ENCODE measurements at regions not wholly inside any gene's neighbourhood (a gene's known extent, or its start where the extent isn't known, plus 50 kb on each side); places are given as distances from the start of the nearest gene placed in this dataset.

DNA sequence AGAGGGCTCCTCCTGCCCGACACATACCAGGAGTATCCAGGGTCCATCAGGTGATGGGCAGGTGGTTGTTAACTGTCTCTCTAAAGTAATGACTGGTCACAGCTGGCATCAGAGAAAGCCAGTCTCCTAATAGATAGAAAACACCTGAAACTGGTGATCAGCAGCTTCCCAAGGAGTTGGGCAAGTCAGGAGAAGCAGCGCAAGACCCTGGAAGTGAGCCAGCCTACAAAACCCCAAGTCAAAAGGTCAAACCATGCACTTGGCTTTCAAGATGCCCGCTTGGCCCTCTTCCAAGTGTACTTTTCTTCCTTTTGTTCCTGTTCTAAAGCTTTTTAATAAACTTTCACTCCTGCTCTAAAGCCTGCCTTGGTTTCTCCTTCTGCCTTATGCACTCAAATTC lies 815.2 kb downstream of the DCDC2C start:
- Mint-ChIP-seq H3K27me3 (no peaks in the 10 kb centered on the region), H3K27ac (no peak overlapping the region), H3K4me1 (no peaks in the 10 kb centered on the region), H3K4me3 (no peak overlapping the region), H3K9me3 (peaks cover 1 to 30% (median 6%) of the 10 kb centered on the region in 7 donors), H3K36me3 (no peaks in the 10 kb centered on the region)
- Histone ChIP-seq H3K4me3 (ENCODE audit: low read depth, low read length) (no peak overlapping the region), H3K27ac (ENCODE audit: insufficient read depth, low read length, poor library complexity, severe bottlenecking) (no peak overlapping the region), H3K9me3 (ENCODE audit: control insufficient read depth in 2 of 2, low read length in 2 of 2) (peaks cover 2 to 16% of the 10 kb centered on the region in 2 experiments), H3K36me3 (ENCODE audit: control insufficient read depth, insufficient read depth, low read length) (no peaks in the 10 kb centered on the region), H3K27me3 (ENCODE audit: control insufficient read depth, insufficient read depth, low read length) (no peaks in the 10 kb centered on the region), H3K4me1 (ENCODE audit: control insufficient read depth, insufficient read depth, low read length, poor library complexity, severe bottlenecking) (no peaks in the 10 kb centered on the region)
- ATAC-seq (ENCODE audit: low read depth in 2 of 2) = no peak
- no peak for DNase-seq

DNA sequence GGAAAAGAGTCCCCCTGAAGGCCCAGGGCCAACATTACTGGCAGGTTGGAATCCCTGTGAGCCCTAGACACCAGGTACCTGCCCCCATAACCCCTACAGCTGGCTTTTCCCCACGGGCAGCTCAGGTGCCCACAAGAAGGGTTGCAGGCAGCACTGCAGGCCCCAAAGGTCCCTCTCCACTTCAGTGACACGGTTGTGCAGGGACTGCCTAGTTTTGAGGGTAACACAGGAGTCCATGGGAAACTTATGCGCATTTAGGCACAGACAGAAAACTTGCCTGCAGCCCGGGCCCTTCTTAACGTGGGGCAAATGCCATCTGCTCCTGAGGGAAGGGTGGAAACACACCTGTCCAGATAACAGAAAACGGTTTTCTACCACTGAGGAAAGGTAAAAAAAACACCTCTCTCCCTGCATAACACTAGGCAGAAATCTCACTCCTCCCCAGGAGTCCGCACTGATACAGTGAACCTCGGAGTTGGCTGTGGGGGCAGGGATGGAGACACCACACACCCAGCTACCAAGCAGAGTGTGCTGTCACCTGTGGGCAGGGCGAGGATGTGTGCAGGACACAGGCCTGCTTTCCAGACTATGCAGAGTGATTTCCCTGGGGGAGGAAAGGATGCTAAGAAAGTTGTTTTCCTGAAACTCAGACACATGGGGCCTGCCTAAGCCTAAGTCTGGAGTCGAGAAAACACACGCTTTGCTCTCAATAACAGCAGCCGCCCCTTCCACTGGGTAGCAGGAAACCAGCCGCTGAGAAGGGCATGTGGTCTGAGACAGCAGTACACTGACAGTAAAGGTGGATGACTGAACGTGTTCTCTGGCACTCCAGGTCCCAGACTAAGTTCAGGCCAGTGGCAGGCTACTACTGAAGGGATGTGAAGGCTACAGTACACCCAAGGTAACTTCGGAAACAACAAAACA lies 819.4 kb downstream of the DCDC2C start:
- no peaks in the 10 kb centered on the region for H3K36me3 Mint-ChIP-seq
- H3K9me3 Mint-ChIP-seq = peaks cover 0 to 20% (median 2%) of the 10 kb centered on the region in 7 donors
- no peaks in the 10 kb centered on the region for H3K4me1 Mint-ChIP-seq
- Histone ChIP-seq H3K27ac (ENCODE audit: insufficient read depth, low read length, poor library complexity, severe bottlenecking) (no peak overlapping the region), H3K36me3 (ENCODE audit: control insufficient read depth, insufficient read depth, low read length) (no peaks in the 10 kb centered on the region), H3K27me3 (ENCODE audit: control insufficient read depth, insufficient read depth, low read length) (no peaks in the 10 kb centered on the region), H3K4me1 (ENCODE audit: control insufficient read depth, insufficient read depth, low read length, poor library complexity, severe bottlenecking) (no peaks in the 10 kb centered on the region), H3K4me3 (ENCODE audit: low read depth, low read length) (no peak overlapping the region), H3K9me3 (ENCODE audit: control insufficient read depth in 2 of 2, low read length in 2 of 2) (peaks cover 0 to 12% of the 10 kb centered on the region in 2 experiments)
- H3K4me3 Mint-ChIP-seq = no peak overlapping the region
- no peaks in the 10 kb centered on the region for H3K27me3 Mint-ChIP-seq
- H3K27ac Mint-ChIP-seq = no peak overlapping the region
- ATAC-seq (ENCODE audit: low read depth in 2 of 2) (no peak), DNase-seq (no peak)

DNA sequence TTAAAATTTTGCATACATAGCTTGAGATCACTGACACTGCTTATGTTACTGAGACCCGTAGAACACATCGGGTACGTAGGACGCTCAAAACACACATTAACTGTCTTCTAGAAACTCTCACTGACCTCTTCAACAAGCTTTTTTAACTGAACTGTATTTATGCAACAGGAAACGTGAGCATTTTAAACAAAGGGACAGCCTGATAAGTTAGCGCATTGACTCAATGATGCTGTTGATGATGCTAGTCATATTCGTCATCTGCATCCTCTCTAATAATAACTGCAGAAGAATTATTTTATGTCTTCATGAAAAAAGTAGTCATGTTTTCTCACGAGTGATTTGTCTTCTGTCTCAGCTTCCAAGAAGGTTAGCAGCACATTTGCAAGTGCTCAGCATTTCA lies 824.0 kb downstream of the DCDC2C start:
- peaks cover 0 to 13% (median 2%) of the 10 kb centered on the region in 7 donors for H3K9me3 Mint-ChIP-seq
- no peaks in the 10 kb centered on the region for H3K36me3 Mint-ChIP-seq
- Histone ChIP-seq H3K4me3 (ENCODE audit: low read depth, low read length) (no peak overlapping the region), H3K27me3 (ENCODE audit: control insufficient read depth, insufficient read depth, low read length) (no peaks in the 10 kb centered on the region), H3K9me3 (ENCODE audit: control insufficient read depth in 2 of 2, low read length in 2 of 2) (peaks cover 0 to 11% of the 10 kb centered on the region in 2 experiments), H3K36me3 (ENCODE audit: control insufficient read depth, insufficient read depth, low read length) (no peaks in the 10 kb centered on the region), H3K27ac (ENCODE audit: insufficient read depth, low read length, poor library complexity, severe bottlenecking) (no peak overlapping the region), H3K4me1 (ENCODE audit: control insufficient read depth, insufficient read depth, low read length, poor library complexity, severe bottlenecking) (no peaks in the 10 kb centered on the region)
- no peak overlapping the region for H3K4me3 Mint-ChIP-seq
- H3K27ac Mint-ChIP-seq = no peak overlapping the region
- no peaks in the 10 kb centered on the region for H3K4me1 Mint-ChIP-seq
- H3K27me3 Mint-ChIP-seq = no peaks in the 10 kb centered on the region
- ATAC-seq (ENCODE audit: low read depth in 2 of 2) (no peak), DNase-seq (no peak)

DNA sequence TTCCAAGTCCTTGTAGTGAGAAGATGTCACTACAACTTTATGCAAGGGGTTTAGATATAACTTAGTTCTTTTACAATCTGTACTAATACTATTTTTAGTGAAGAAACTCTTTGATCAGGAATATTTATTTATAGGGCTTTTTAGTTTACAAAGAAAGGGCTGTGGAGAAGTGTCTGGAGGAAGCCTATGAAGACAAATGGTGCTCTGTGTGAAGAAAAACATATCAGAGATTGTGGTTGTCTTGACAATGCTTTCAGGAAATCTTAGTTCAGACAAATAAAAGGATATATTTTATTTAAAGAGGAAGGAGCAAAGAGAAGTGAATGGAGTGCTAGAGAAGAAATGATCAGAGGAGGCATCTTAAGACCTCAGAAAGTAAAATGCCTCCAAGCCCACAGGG lies 824.9 kb downstream of the DCDC2C start:
- ATAC-seq (ENCODE audit: low read depth in 2 of 2) = no peak
- H3K27me3 Mint-ChIP-seq = no peaks in the 10 kb centered on the region
- no peak for DNase-seq
- H3K9me3 Mint-ChIP-seq = peaks cover 0 to 11% (median 2%) of the 10 kb centered on the region in 7 donors
- Histone ChIP-seq H3K4me3 (ENCODE audit: low read depth, low read length) (no peak overlapping the region), H3K27ac (ENCODE audit: insufficient read depth, low read length, poor library complexity, severe bottlenecking) (no peak overlapping the region), H3K4me1 (ENCODE audit: control insufficient read depth, insufficient read depth, low read length, poor library complexity, severe bottlenecking) (no peaks in the 10 kb centered on the region), H3K36me3 (ENCODE audit: control insufficient read depth, insufficient read depth, low read length) (no peaks in the 10 kb centered on the region), H3K9me3 (ENCODE audit: control insufficient read depth in 2 of 2, low read length in 2 of 2) (peaks cover 0 to 2% of the 10 kb centered on the region in 2 experiments), H3K27me3 (ENCODE audit: control insufficient read depth, insufficient read depth, low read length) (no peaks in the 10 kb centered on the region)
- H3K36me3 Mint-ChIP-seq = no peaks in the 10 kb centered on the region
- no peak overlapping the region for H3K27ac Mint-ChIP-seq
- H3K4me1 Mint-ChIP-seq = no peaks in the 10 kb centered on the region
- H3K4me3 Mint-ChIP-seq = no peak overlapping the region

DNA sequence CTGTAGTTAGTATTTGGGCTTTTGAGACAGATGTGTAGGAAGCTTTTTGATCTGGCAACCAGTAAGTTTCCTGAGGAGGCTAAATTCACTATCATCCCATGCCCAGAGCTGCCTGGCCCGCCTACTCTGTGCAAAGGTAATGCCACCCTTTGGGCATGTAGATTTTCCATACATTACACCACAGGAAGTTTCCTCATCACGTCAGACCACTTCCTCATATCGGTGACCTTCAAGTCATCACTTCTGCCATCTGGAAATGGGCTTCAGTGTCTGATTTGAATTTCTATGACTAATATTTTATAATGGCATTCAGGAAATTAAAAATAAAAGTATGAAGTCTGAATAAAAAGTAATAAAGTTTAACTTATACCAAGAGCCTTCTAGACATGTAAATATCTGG lies 825.4 kb downstream of the DCDC2C start:
- no peak overlapping the region for H3K27ac Mint-ChIP-seq
- peaks cover 0 to 11% (median 2%) of the 10 kb centered on the region in 7 donors for H3K9me3 Mint-ChIP-seq
- H3K27me3 ChIP-seq (ENCODE audit: control insufficient read depth, insufficient read depth, low read length) = no peaks in the 10 kb centered on the region
- H3K36me3 ChIP-seq (ENCODE audit: control insufficient read depth, insufficient read depth, low read length) = no peaks in the 10 kb centered on the region
- no peak overlapping the region for H3K4me3 ChIP-seq (ENCODE audit: low read depth, low read length)
- no peaks in the 10 kb centered on the region for H3K27me3 Mint-ChIP-seq
- H3K4me3 Mint-ChIP-seq = no peak overlapping the region
- no peak for DNase-seq
- no peak overlapping the region for H3K27ac ChIP-seq (ENCODE audit: insufficient read depth, low read length, poor library complexity, severe bottlenecking)
- no peaks in the 10 kb centered on the region for H3K9me3 ChIP-seq (ENCODE audit: control insufficient read depth in 2 of 2, low read length in 2 of 2)
- H3K4me1 ChIP-seq (ENCODE audit: control insufficient read depth, insufficient read depth, low read length, poor library complexity, severe bottlenecking) = no peaks in the 10 kb centered on the region
- no peak for ATAC-seq (ENCODE audit: low read depth in 2 of 2)
- H3K4me1 Mint-ChIP-seq = no peaks in the 10 kb centered on the region
- no peaks in the 10 kb centered on the region for H3K36me3 Mint-ChIP-seq

DNA sequence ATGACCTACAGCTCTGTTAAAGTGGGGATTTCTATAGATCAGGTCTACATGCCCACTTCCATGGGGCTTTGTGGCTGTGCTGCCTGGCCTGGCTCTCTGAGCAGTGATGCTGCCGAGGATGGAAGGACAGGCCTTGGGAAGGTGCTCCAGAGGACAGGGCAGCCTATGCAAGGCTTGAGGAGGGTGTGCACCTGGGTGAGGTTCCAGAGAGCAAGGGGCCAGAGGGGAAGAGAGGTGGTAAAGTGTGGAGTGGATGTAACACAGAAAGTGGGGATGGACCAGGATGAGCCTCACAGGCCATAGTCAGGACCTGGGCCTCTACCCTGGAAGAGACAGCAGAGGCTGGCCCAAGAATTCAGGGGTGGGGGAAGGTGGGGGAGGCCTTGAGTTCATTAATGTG lies 826.4 kb downstream of the DCDC2C start:
- no peaks in the 10 kb centered on the region for H3K36me3 Mint-ChIP-seq
- H3K27ac Mint-ChIP-seq = no peak overlapping the region
- ATAC-seq (ENCODE audit: low read depth in 2 of 2) = no peak

DNA sequence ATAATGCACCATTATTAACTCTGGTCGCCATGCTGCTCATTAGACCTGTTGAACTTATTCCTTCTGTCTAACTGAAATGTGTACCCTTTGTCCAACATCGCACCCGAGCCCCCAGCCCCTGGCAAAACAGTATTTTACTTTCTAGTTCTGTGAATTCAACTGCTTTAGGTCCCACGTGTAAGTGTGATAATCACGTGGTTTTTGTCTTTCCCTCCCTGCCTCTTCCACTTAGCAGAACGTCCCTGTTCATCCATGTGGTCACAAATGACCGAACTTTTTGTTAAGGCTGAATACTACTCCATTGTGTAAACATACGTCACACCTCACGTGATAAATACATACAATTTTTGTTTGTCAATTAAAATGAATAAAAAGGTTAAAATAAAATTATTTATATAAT lies 826.9 kb downstream of the DCDC2C start:
- no peak overlapping the region for H3K4me3 Mint-ChIP-seq
- DNase-seq (no peak), ATAC-seq (ENCODE audit: low read depth in 2 of 2) (no peak)
- H3K9me3 Mint-ChIP-seq = peaks cover 0 to 12% (median 2%) of the 10 kb centered on the region in 7 donors
- Histone ChIP-seq H3K4me3 (ENCODE audit: low read depth, low read length) (no peak overlapping the region), H3K27ac (ENCODE audit: insufficient read depth, low read length, poor library complexity, severe bottlenecking) (no peak overlapping the region), H3K4me1 (ENCODE audit: control insufficient read depth, insufficient read depth, low read length, poor library complexity, severe bottlenecking) (no peaks in the 10 kb centered on the region), H3K27me3 (ENCODE audit: control insufficient read depth, insufficient read depth, low read length) (no peaks in the 10 kb centered on the region), H3K9me3 (ENCODE audit: control insufficient read depth in 2 of 2, low read length in 2 of 2) (no peaks in the 10 kb centered on the region), H3K36me3 (ENCODE audit: control insufficient read depth, insufficient read depth, low read length) (no peaks in the 10 kb centered on the region)
- no peak overlapping the region for H3K27ac Mint-ChIP-seq
- H3K27me3 Mint-ChIP-seq = no peaks in the 10 kb centered on the region
- H3K4me1 Mint-ChIP-seq = no peaks in the 10 kb centered on the region
- H3K36me3 Mint-ChIP-seq = no peaks in the 10 kb centered on the region

More for the DNA sequence above, 826.4 kb downstream of the DCDC2C start:
- Mint-ChIP-seq H3K9me3 (peaks cover 0 to 12% (median 2%) of the 10 kb centered on the region in 7 donors), H3K4me3 (peak overlapping the region in 1 of 4 donors; percentile 28), H3K27me3 (no peaks in the 10 kb centered on the region), H3K4me1 (no peaks in the 10 kb centered on the region)
- H3K27me3 ChIP-seq (ENCODE audit: control insufficient read depth, insufficient read depth, low read length) = no peaks in the 10 kb centered on the region
- no peak overlapping the region for H3K4me3 ChIP-seq (ENCODE audit: low read depth, low read length)
- DNase-seq = no peak
- H3K36me3 ChIP-seq (ENCODE audit: control insufficient read depth, insufficient read depth, low read length) = no peaks in the 10 kb centered on the region
- H3K9me3 ChIP-seq (ENCODE audit: control insufficient read depth in 2 of 2, low read length in 2 of 2) = no peaks in the 10 kb centered on the region
- no peak overlapping the region for H3K27ac ChIP-seq (ENCODE audit: insufficient read depth, low read length, poor library complexity, severe bottlenecking)
- H3K4me1 ChIP-seq (ENCODE audit: control insufficient read depth, insufficient read depth, low read length, poor library complexity, severe bottlenecking) = no peaks in the 10 kb centered on the region

DNA sequence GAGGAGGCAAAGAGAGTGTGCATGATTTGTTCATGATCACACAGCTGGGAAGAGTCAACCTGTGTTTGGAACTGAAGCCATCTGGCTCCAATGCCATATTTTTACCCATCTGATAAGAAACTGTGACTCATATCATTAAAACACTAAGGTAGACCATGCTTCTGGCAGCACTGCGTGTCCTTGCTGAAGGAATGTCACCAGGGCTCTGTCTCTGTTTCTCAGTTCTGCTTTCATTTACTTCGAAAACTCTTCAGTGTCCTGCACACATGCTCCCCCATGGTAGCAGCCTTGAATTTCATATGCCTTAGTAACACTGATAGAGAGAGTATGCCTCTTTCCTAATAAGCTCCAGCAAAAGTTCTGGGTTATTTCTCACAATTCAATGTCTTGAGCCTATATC lies 830.4 kb downstream of the DCDC2C start:
- DNase-seq = no peak
- no peak overlapping the region for H3K27ac Mint-ChIP-seq
- H3K9me3 Mint-ChIP-seq = peaks cover 0 to 17% (median 4%) of the 10 kb centered on the region in 7 donors
- no peaks in the 10 kb centered on the region for H3K4me1 Mint-ChIP-seq
- H3K36me3 ChIP-seq (ENCODE audit: control insufficient read depth, insufficient read depth, low read length) = no peaks in the 10 kb centered on the region
- no peaks in the 10 kb centered on the region for H3K36me3 Mint-ChIP-seq
- no peaks in the 10 kb centered on the region for H3K4me1 ChIP-seq (ENCODE audit: control insufficient read depth, insufficient read depth, low read length, poor library complexity, severe bottlenecking)
- H3K4me3 ChIP-seq (ENCODE audit: low read depth, low read length) = no peak overlapping the region
- H3K27me3 ChIP-seq (ENCODE audit: control insufficient read depth, insufficient read depth, low read length) = no peaks in the 10 kb centered on the region
- ATAC-seq (ENCODE audit: low read depth in 2 of 2) = no peak
- H3K27ac ChIP-seq (ENCODE audit: insufficient read depth, low read length, poor library complexity, severe bottlenecking) = no peak overlapping the region
- peaks cover 0 to 6% of the 10 kb centered on the region in 2 experiments for H3K9me3 ChIP-seq (ENCODE audit: control insufficient read depth in 2 of 2, low read length in 2 of 2)
- H3K27me3 Mint-ChIP-seq = no peaks in the 10 kb centered on the region
- H3K4me3 Mint-ChIP-seq = no peak overlapping the region

Data from CD4-positive, CD25-positive, alpha-beta regulatory T cell (primary cell).